VCaP (cell line): ENCODE measurements at regions not wholly inside any gene's neighbourhood (a gene's known extent, or its start where the extent isn't known, plus 50 kb on each side); places are given as distances from the start of the nearest gene placed in this dataset.

Experiments used
- H3K27ac ChIP-seq: fragments of 450-650 bp; 2 replicates; pipeline ENCODE4 v1.5.1; 2017
- CTCF ChIP-seq: fragments of 450-650 bp; conservative IDR thresholded peaks from 2 replicates; pipeline ENCODE4 v1.5.1; 2017; ENCODE audit warnings: mild to moderate bottlenecking, moderate library complexity

GRCh38 chr9:16281707-16282106, 588.8 kb downstream of the BNC2 start:
- TF ChIP-seq CTCF: no peak
- peak overlapping the region; percentile 51; the same call in 1 of the 2 replicates for H3K27ac ChIP-seq

- peak overlapping the region; percentile 51; the same call in 1 of the 2 replicates for H3K27ac ChIP-seq
Observed at GRCh38 chr9:16282216-16282615, 588.3 kb downstream of the BNC2 start.

GRCh38 chr9:16282718-16283117, 587.8 kb downstream of the BNC2 start:
- no peak for TF ChIP-seq CTCF
- H3K27ac ChIP-seq: peak overlapping the region; percentile 51; the same call in 1 of the 2 replicates

More at GRCh38 chr9:16282216-16282615, 588.3 kb downstream of the BNC2 start:
- TF ChIP-seq CTCF: no peak

GRCh38 chr9:16286160-16286559, 584.3 kb downstream of the BNC2 start:
- no peak overlapping the region for H3K27ac ChIP-seq
- TF ChIP-seq CTCF: no peak

- H3K27ac ChIP-seq: no peak overlapping the region
- TF ChIP-seq CTCF: no peak
Observed at GRCh38 chr9:16289639-16290038, 580.8 kb downstream of the BNC2 start.

- no peak overlapping the region for H3K27ac ChIP-seq
- TF ChIP-seq CTCF: 0 out of 2 replicates have a peak, but pooled peaks have one; percentile 6
Observed at GRCh38 chr9:16290169-16290568, 580.3 kb downstream of the BNC2 start.

- no peak overlapping the region for H3K27ac ChIP-seq
- TF ChIP-seq CTCF: no peak
Observed at GRCh38 chr9:16291921-16292320, 578.5 kb downstream of the BNC2 start.
